Osteocyte (in vitro differentiated cells): ENCODE measurements at regions not wholly inside any gene's neighbourhood (a gene's known extent, or its start where the extent isn't known, plus 50 kb on each side); places are given as distances from the start of the nearest gene placed in this dataset.
A peak's percentile ranks its signal among the peaks of the same experiment; 100 is the strongest.
"Not testable (repeated sequence)": the region's sequence is repeated elsewhere in the genome, so short reads cannot be mapped to it uniquely, and the experiment has no call there.

Experiments used
- DNase-seq: peaks from one replicate; pipeline ENCODE4 v3.0.0; 2021; ENCODE audit warnings: mixed read lengths; ENCODE audit not compliant: unreplicated experiment; ENCODE audit errors: extremely low spot score
- H3K27ac Mint-ChIP-seq: one replicate; pipeline ENCODE4 v1.8.0; 2021; ENCODE audit warnings: mild to moderate bottlenecking, mixed read lengths; ENCODE audit not compliant: unreplicated experiment
- H3K27me3 Mint-ChIP-seq: one replicate; pipeline ENCODE4 v1.8.0; 2021; ENCODE audit warnings: mixed read lengths; ENCODE audit not compliant: unreplicated experiment
- H3K36me3 Mint-ChIP-seq: one replicate; pipeline ENCODE4 v1.8.0; 2021; ENCODE audit warnings: mixed read lengths; ENCODE audit not compliant: unreplicated experiment
- H3K4me1 Mint-ChIP-seq: one replicate; pipeline ENCODE4 v1.8.0; 2021; ENCODE audit warnings: mixed read lengths; ENCODE audit not compliant: unreplicated experiment
- H3K4me3 Mint-ChIP-seq: one replicate; pipeline ENCODE4 v1.8.0; 2021; ENCODE audit warnings: mild to moderate bottlenecking, moderate library complexity, mixed read lengths; ENCODE audit not compliant: unreplicated experiment
- H3K9me3 Mint-ChIP-seq: one replicate; pipeline ENCODE4 v1.8.0; 2021; ENCODE audit warnings: mixed read lengths; ENCODE audit not compliant: unreplicated experiment
- TF ChIP-seq, protein P1 (sequence below): fragments of 200-600 bp; sonication (generic); IDR thresholded peaks from 2 replicates; pipeline ENCODE4 v1.5.0; 2021; ENCODE audit warnings: antibody characterized with exemption, mild to moderate bottlenecking, moderate library complexity

DNA sequence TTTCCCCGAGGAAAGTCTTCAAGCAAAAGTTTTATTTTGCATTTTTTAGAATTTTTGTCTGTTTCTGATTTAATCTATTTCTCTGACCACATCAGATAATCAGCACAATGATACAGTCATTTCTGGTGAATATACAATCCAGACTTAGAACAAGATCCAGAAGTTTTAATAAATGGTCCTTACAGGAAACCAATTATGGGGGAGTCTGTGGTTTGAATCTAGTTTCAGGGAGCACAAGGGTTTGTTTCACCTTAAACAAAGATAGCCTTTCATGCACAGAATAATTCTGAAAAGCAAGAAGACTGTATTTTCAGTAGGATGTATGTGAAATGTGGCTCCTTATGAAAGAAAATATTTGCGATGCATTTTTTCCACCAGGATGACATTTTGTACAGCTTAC, 158.5 kb upstream of the ARSJ start:
- Mint-ChIP-seq H3K4me3 (no peak overlapping the region), H3K4me1 (peaks cover 21% of the 10 kb centered on the region), H3K27me3 (no peaks in the 10 kb centered on the region), H3K9me3 (peaks cover 8% of the 10 kb centered on the region), H3K27ac (no peak overlapping the region), H3K36me3 (peaks cover 2% of the 10 kb centered on the region)
- DNase-seq: no peak
- TF ChIP-seq, protein P1, sequence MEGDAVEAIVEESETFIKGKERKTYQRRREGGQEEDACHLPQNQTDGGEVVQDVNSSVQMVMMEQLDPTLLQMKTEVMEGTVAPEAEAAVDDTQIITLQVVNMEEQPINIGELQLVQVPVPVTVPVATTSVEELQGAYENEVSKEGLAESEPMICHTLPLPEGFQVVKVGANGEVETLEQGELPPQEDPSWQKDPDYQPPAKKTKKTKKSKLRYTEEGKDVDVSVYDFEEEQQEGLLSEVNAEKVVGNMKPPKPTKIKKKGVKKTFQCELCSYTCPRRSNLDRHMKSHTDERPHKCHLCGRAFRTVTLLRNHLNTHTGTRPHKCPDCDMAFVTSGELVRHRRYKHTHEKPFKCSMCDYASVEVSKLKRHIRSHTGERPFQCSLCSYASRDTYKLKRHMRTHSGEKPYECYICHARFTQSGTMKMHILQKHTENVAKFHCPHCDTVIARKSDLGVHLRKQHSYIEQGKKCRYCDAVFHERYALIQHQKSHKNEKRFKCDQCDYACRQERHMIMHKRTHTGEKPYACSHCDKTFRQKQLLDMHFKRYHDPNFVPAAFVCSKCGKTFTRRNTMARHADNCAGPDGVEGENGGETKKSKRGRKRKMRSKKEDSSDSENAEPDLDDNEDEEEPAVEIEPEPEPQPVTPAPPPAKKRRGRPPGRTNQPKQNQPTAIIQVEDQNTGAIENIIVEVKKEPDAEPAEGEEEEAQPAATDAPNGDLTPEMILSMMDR: no peak

DNA sequence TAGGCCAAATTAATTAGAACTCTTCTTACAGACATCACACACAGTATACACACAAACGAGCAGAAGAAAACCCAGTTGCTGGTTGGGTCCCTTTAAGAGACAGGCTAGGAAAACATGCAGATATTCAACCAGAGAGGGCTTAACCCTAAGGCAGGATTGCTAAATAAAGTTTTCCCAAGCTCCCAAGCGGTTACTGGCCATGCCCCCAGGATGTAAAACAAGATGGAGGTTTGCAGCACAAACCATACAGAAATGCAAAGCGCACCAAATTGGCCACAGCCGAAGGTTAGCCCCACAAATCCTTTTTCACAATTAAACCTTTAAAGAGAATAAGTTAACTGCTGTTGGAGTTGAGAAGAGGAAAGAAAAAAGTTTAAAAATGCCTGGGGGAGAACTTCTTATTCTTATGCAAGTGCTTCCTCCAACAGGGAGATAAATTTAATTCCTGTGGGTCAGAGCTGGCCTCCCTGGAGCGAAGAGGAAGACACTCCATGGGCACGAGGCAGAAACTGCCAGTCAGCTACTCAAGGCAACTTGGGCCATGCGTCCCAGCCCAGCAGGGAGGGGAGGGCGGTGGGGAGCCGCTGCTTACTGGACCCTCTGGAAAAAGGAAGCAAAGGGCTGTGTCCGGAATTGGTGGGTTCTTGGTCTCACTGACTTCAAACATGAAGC, 167.6 kb upstream of the ARSJ start:
- Mint-ChIP-seq H3K4me1 (peaks cover 2% of the 10 kb centered on the region), H3K27ac (no peak overlapping the region), H3K9me3 (no peaks in the 10 kb centered on the region), H3K27me3 (no peaks in the 10 kb centered on the region), H3K36me3 (no peaks in the 10 kb centered on the region), H3K4me3 (no peak overlapping the region)
- TF ChIP-seq, protein P1: no peak
- DNase-seq: no peak

DNA sequence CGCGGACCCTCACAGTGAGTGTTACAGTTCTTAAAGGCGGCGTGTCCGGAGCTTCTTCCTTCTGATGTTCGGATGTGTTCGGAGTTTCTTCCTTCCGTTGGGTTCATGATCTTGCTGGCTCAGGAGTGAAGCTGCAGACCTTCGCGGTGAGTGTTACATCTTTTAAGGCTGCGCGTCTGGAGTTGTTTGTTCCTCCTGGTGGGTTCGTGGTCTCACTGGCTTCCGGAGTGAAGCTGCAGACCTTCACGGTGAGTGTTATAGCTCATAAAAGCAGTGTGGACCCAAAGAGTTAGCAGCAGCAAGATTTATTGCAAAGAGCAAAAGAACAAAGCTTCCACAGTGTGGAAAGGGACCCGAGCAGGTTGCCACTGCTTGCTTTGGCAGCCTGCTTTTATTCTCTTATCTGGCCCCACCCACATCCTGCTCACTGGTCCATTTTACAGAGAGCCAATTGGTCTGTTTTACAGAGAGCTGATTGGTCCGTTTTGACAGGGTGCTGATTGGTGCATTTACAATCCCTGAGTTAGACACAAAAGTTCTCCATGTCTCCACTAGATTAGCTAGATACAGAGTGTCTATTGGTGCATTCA, 168.3 kb upstream of the ARSJ start:
- H3K27ac Mint-ChIP-seq, H3K36me3 Mint-ChIP-seq, H3K9me3 Mint-ChIP-seq, DNase-seq, H3K4me3 Mint-ChIP-seq, H3K4me1 Mint-ChIP-seq, H3K27me3 Mint-ChIP-seq: not testable (repeated sequence)

DNA sequence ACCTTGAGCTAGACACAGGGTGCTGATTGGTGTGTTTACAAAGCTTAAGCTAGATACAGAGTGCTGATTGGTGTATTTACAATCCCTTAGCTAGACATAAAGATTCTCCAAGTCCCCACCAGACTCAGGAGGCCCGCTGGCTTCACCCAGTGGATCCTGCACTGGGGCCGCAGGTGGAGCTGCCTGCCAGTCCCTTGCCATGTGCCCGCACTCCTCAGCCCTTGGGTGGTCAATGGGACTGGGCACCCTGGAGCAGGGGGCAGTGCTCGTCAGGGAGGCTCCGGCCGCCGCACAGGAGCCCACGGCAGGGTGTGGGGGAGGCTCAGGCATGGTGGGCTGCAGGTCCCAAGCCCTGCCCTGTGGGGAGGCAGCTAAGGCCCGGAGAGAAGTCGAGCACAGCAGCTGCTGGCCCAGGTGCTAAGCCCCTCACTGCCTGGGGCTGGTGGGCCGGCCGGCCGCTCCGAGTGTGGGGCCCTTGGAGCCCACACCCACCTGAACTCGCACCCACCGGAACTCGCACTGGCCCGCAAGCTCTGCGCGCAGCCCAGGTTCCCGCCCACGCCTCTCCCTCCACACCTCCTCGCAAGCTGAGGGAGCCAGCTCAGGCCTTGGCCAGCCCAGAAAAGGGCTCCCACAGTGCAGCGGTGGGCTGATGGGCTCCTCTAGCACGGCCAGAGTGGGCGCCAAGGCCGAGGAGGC, 169.1 kb upstream of the ARSJ start:
- peak; percentile 83 for DNase-seq
- not testable (repeated sequence) for H3K36me3 Mint-ChIP-seq, H3K27me3 Mint-ChIP-seq, H3K9me3 Mint-ChIP-seq, H3K4me1 Mint-ChIP-seq, H3K27ac Mint-ChIP-seq, H3K4me3 Mint-ChIP-seq

DNA sequence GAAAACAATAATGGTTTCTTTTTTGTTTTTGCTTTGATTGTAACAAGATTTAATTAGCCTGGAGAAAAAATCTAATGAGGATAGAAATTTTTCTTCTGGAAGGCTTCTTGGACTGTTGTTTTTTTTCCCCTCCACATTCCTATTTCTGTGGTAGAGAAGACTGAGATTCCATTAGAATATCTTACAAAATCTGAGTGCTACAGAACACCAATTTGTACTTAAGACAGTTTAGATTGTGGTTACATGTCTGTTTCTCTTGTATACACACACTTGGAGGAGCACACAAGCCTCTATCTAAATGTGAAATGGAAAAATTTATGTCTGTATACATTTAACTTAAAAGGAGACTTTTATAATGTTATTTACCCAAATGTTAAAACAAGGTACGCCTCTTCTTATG, 176.9 kb upstream of the ARSJ start:
- Mint-ChIP-seq H3K27me3 (no peaks in the 10 kb centered on the region), H3K4me3 (no peak overlapping the region), H3K9me3 (no peaks in the 10 kb centered on the region), H3K27ac (no peak overlapping the region), H3K4me1 (peaks cover 5% of the 10 kb centered on the region), H3K36me3 (no peaks in the 10 kb centered on the region)
- TF ChIP-seq, protein P1: no peak
- DNase-seq: no peak

DNA sequence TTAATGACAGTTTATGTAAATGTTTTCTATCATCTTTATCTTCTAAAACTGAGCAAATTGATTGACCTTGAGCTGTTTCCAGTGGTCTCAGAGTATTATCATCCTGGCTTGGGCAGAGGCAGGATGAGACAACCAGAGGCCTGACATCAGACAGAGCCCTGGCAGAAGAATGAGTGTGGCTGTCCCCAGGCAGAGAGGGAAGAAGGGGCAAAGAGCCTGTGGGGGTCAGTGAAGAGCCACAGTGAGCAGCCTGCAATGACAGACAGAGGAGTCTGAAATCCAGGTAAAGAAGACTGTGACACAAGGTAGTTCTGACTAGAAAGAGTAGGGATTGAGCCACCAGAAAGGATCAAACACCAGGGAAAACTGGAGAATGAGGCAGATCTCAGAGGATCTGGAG, 182.4 kb upstream of the ARSJ start:
- TF ChIP-seq, protein P1: no peak
- DNase-seq: no peak
- Mint-ChIP-seq H3K9me3 (no peaks in the 10 kb centered on the region), H3K4me3 (no peak overlapping the region), H3K27ac (no peak overlapping the region), H3K27me3 (no peaks in the 10 kb centered on the region), H3K4me1 (peaks cover 16% of the 10 kb centered on the region), H3K36me3 (no peaks in the 10 kb centered on the region)
